Prostate gland (tissue), 2 donors: ENCODE measurements at regions not wholly inside any gene's neighbourhood (a gene's known extent, or its start where the extent isn't known, plus 50 kb on each side); places are given as distances from the start of the nearest gene placed in this dataset.

Experiments
- DNase-seq: peaks from one replicate; pipeline ENCODE4 v3.0.0-alpha.2; 2019; ENCODE audit warnings: low spot score
- H3K27ac ChIP-seq, 2 donors: fragments of 200-600 bp; sonication (generic); 2 replicates each; pipeline ENCODE4 v1.5.1; 2017 to 2019
- H3K27me3 ChIP-seq: fragments of 200-600 bp; sonication (generic); replicated peaks from 2 replicates; pipeline ENCODE4 v1.5.1; 2019; ENCODE audit not compliant: insufficient read depth
- H3K36me3 ChIP-seq, 2 donors: fragments of 200-600 bp; sonication (generic); 1 replicate in 1 of 2; 2 replicates in 1 of 2; pipeline versions ENCODE4 v1.5.1 to v1.8.1; 2017 to 2019
- H3K4me1 ChIP-seq: fragments of 200-600 bp; sonication (generic); replicated peaks from 2 replicates; pipeline ENCODE4 v1.5.1; 2019
- H3K4me3 ChIP-seq, 2 donors: fragments of 200-600 bp; sonication (generic); 2 replicates each; pipeline ENCODE4 v1.5.1; 2017 to 2019
- H3K9me3 ChIP-seq: fragments of 200-600 bp; sonication (generic); 2 replicates; pipeline ENCODE4 v1.5.1; 2017
- POLR2A ChIP-seq: fragments of 450-650 bp; IDR thresholded peaks from one replicate; pipeline ENCODE4 v1.6.1; 2016; ENCODE audit warnings: antibody characterized with exemption, mild to moderate bottlenecking
- POLR2AphosphoS5 ChIP-seq: sonication (generic); formaldehyde crosslinking; IDR thresholded peaks from one replicate; pipeline ENCODE4 v1.6.1; 2017; ENCODE audit warnings: antibody characterized with exemption
- WGBS: methylation state at CpG from one replicate; pipeline ENCODE4 v1.1.5; 2018; 5-methylcytosine and 5-hydroxymethylcytosine counted together
- intact Hi-C: fragments of 100-400 bp; cut with DNase I; formaldehyde crosslinking; loops from one replicate; pipeline ENCODE4 v1.14.2; 2022
- TF ChIP-seq, protein P1 (sequence below), 4 experiments: fragments of 200-600 bp in 2 of 4; fragments of 450-650 bp in 2 of 4; sonication (generic) in 2 of 4; IDR thresholded peaks; 1 replicate in 3 of 4; 2 replicates in 1 of 4; pipeline ENCODE4 v1.5.1; 2016 to 2019; ENCODE audit warnings: antibody characterized with exemption in 4 of 4, mild to moderate bottlenecking in 2 of 4, moderate library complexity in 2 of 4

DNA sequence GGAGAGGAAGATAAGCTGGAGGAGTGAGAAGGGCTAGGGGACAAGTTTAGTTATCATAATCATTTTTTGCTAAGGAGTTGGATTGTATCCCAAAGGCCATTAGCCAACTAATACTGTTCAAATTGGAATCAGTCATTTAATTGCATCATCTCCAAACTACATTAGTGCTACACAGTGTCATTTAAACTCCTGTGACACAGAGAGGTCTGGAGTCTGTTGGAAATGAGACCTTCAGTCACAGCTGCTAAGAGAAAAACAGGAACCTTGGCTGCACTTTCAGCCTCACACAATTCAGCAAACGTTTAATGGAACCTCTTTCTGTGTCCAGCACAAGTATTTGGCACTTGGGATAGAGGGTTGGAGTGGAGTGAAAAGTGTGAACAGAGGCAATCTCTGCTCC, 175.5 kb upstream of the MGAT5 start:
- TF ChIP-seq POLR2A (no peak), POLR2AphosphoS5 (no peak)
- TF ChIP-seq, protein P1, sequence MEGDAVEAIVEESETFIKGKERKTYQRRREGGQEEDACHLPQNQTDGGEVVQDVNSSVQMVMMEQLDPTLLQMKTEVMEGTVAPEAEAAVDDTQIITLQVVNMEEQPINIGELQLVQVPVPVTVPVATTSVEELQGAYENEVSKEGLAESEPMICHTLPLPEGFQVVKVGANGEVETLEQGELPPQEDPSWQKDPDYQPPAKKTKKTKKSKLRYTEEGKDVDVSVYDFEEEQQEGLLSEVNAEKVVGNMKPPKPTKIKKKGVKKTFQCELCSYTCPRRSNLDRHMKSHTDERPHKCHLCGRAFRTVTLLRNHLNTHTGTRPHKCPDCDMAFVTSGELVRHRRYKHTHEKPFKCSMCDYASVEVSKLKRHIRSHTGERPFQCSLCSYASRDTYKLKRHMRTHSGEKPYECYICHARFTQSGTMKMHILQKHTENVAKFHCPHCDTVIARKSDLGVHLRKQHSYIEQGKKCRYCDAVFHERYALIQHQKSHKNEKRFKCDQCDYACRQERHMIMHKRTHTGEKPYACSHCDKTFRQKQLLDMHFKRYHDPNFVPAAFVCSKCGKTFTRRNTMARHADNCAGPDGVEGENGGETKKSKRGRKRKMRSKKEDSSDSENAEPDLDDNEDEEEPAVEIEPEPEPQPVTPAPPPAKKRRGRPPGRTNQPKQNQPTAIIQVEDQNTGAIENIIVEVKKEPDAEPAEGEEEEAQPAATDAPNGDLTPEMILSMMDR (IDR thresholded peaks at IDR 0.05) = no peak

DNA sequence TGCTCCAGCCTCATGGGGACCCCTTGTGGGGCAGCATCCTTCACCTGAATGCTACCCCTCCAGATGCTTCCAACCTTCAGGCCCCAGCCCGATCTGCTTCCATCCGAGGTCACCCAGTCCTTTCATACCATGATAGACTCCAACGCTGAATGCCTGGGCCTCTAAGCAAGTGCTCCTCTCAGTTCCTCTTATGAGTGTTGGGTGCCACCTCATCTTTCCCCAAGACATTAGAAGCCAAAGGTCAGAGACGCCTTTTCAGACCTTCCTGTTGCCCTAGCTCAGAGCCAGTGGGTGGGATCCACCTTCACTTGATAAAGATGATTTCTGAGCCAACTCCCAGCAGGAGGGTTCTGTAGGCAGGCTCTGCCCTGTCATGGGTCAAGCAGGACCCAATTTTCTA, 174.5 kb upstream of the MGAT5 start:
- intact Hi-C loops = no loop called here
- no peak for DNase-seq
- no peaks in the 10 kb centered on the region for H3K9me3 ChIP-seq
- WGBS = 90% methylated on average over 4 of the region's 4 CpGs
- no peak overlapping the region for H3K27ac ChIP-seq
- H3K36me3 ChIP-seq = no peaks in the 10 kb centered on the region
- TF ChIP-seq, protein P1 (IDR thresholded peaks at IDR 0.05) = no peak
- TF ChIP-seq POLR2A (no peak), POLR2AphosphoS5 (no peak)
- H3K4me1 ChIP-seq = no peaks in the 10 kb centered on the region
- no peak overlapping the region for H3K4me3 ChIP-seq
- H3K27me3 ChIP-seq = no peaks in the 10 kb centered on the region

More for the DNA sequence above, 175.5 kb upstream of the MGAT5 start:
- Histone ChIP-seq H3K27me3 (no peaks in the 10 kb centered on the region), H3K9me3 (no peaks in the 10 kb centered on the region), H3K36me3 (no peaks in the 10 kb centered on the region), H3K4me3 (no peak overlapping the region), H3K27ac (no peak overlapping the region), H3K4me1 (no peaks in the 10 kb centered on the region)
- DNase-seq = no peak
- 0% methylated on average over 1 of the region's 1 CpG for WGBS
- intact Hi-C loops = no loop called here

DNA sequence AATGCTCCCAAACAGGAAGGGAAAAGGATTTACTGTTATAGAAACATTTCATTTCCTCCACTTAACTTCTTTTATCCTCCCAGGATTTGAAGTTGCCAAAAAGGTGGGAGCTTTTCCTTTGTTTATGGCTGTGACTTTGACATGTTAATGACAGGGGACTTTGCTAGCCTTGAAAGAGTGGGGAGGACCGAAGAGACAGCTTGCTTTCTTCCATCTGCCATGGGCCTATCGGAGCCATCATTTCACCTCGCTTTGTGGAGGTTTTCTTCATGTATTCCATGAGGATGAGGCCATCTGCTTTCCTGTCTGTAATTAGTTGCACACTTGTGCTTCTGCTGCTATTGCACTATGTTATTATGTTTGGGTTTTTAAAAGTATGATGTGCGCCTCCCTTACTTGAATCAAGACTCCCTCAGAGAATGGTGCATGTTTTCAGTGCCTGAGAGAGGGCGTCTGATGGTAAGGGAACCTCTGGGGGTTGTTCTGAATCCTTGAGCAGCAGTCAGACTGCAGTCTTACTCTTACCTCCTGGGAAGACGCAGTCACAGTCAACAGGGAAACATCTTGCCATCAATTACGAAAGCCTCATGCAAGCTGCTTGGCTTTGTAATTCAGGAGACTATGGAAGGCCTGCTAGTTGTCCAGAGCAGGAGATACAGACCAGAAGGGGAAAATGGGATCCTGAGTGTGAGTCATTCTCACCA, 173.3 kb upstream of the MGAT5 start:
- 83% methylated on average over 7 of the region's 7 CpGs for WGBS

DNA sequence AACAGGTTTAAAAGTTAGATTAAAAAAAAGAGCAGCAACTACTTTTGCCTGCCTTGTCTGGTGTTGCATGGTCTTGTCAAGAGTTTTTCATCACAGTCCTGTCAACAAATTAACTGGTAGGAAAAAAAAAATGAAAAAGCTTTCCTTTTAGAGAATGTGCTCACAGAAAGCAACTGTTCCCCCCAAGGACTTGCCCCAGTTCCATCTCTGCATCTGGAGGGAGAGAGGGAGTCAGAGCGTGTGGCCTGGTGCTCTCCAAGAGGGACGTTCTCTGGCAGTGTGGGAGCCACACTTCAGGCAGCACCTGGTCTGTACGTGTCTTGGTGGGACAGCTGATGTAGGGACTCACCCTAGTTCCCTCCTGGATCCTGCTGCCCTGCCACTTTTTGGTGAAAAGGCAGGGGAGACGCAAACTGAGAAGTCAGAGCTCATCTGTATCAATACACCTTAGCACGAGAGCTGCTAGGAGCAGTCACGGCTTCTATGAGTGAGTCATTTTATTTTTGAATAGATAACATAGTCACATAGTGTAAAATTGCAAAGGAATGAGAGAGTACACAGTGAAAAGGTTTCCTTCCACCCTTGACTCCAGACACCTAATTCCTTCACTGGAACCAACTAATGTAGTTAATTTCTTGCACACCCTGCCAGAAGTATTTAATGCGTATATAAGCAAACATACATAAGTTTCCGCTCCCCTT, 172.5 kb upstream of the MGAT5 start:
- no peak overlapping the region for H3K27ac ChIP-seq
- TF ChIP-seq POLR2AphosphoS5 (no peak), POLR2A (no peak)
- 83% methylated on average over 8 of the region's 8 CpGs for WGBS

More for the DNA sequence above, 173.3 kb upstream of the MGAT5 start:
- TF ChIP-seq POLR2AphosphoS5 (no peak), POLR2A (no peak)
- TF ChIP-seq, protein P1 (IDR thresholded peaks at IDR 0.05) = no peak
- Histone ChIP-seq H3K9me3 (no peaks in the 10 kb centered on the region), H3K36me3 (no peaks in the 10 kb centered on the region), H3K27me3 (no peaks in the 10 kb centered on the region), H3K4me3 (no peak overlapping the region), H3K27ac (no peak overlapping the region), H3K4me1 (no peaks in the 10 kb centered on the region)
- no peak for DNase-seq
- intact Hi-C loops = no loop called here

DNA sequence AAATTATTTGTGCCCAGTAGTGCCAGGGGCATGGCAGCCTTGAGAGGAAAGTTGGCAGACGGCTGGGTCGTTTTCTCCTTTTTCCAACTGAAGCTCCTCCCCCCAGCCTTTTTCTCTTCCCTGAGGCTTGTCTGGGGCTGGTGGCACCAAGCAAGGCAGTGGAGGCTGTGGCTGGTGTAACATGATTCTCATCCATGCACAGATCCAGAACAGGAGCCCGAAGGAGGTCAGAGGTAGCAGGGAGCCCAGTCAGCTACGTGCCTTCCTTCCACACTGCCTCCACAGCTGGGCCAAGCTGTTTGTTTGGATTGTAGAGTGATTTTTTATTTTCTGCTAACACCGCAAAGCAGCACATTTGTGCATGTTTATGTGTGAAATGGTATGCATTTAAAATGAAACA, 170.3 kb upstream of the MGAT5 start:
- intact Hi-C loops = no loop called here
- 64% methylated on average over 5 of the region's 5 CpGs for WGBS
- Histone ChIP-seq H3K4me1 (no peaks in the 10 kb centered on the region), H3K4me3 (no peak overlapping the region), H3K9me3 (no peaks in the 10 kb centered on the region), H3K36me3 (no peaks in the 10 kb centered on the region), H3K27me3 (no peaks in the 10 kb centered on the region), H3K27ac (no peak overlapping the region)
- no peak for DNase-seq
- TF ChIP-seq, protein P1 (IDR thresholded peaks at IDR 0.05) = no peak
- TF ChIP-seq POLR2A = no peak
- TF ChIP-seq POLR2AphosphoS5 = no peak

More for the DNA sequence above, 172.5 kb upstream of the MGAT5 start:
- no peak for DNase-seq
- Histone ChIP-seq H3K36me3 (no peaks in the 10 kb centered on the region), H3K27me3 (no peaks in the 10 kb centered on the region), H3K9me3 (no peaks in the 10 kb centered on the region), H3K4me1 (no peaks in the 10 kb centered on the region), H3K4me3 (no peak overlapping the region)
- intact Hi-C loops = no loop called here
